A549 (cell line): ENCODE measurements at regions not wholly inside any gene's neighbourhood (a gene's known extent, or its start where the extent isn't known, plus 50 kb on each side); places are given as distances from the start of the nearest gene placed in this dataset.

Source experiments
- CTCF ChIP-seq: fragments of >200 bp; sonication (Bioruptor Twin); formaldehyde crosslinking; IDR thresholded peaks from 3 replicates; pipeline ENCODE4 v1.5.1; 2016
- FOXS1 ChIP-seq: fragments of 250-450 bp; sonication (Bioruptor Pico); IDR thresholded peaks from 2 replicates; pipeline ENCODE4 v1.5.0; 2020; ENCODE audit warnings: mild to moderate bottlenecking, moderate library complexity
- MYC ChIP-seq: IDR thresholded peaks from 2 replicates; pipeline ENCODE4 v1.6.1; 2012; ENCODE audit warnings: mild to moderate bottlenecking, inconsistent platforms, low read length, improper control_type of control experiment, borderline replicate concordance
- POLR2A ChIP-seq: IDR thresholded peaks from 2 replicates; pipeline ENCODE4 v1.6.1; 2012; ENCODE audit warnings: mild to moderate bottlenecking, low read length

- TF ChIP-seq POLR2A (no peak), CTCF (no peak), FOXS1 (no peak), MYC (no peak)
Measured at GRCh38 chr21:36548866-36549265, 68.9 kb upstream of the CLDN14 start.
